Caco-2 (cell line): ENCODE measurements at regions not wholly inside any gene's neighbourhood (a gene's known extent, or its start where the extent isn't known, plus 50 kb on each side); places are given as distances from the start of the nearest gene placed in this dataset.

Source experiments
- BruUV-seq: library from RNA; stranded (reverse); fragments of 400-500 nt; replicated peaks from 2 replicates; lab custom pipeline; 2021; lab: Mats Ljungman, UMichigan
- CTCF ChIA-PET: fragments of 300-600 bp; sonication (Branson Sonifier 250); formaldehyde crosslinking; loops from one replicate; lab custom pipeline; 2022; ENCODE audit warnings: antibody characterized with exemption; lab: Charles Lee
- POLR2A ChIA-PET: fragments of 300-600 bp; sonication (Branson Sonifier 250); formaldehyde crosslinking; loops from one replicate; lab custom pipeline; 2022; ENCODE audit warnings: antibody characterized with exemption; lab: Charles Lee
- DNase-seq, 2 experiments: peaks; one replicate each; pipeline versions ENCODE4 v3.0.0 to v3.0.0-alpha.2; 2020 to 2022
- H3K27me3 ChIP-seq: replicated peaks from 2 replicates; pipeline ENCODE4 v1.6.0; 2011; ENCODE audit warnings: low read length; ENCODE audit not compliant: control insufficient read depth, insufficient read depth
- H3K36me3 ChIP-seq: 2 replicates; pipeline ENCODE4 v1.5.1; 2011; ENCODE audit warnings: low read length; ENCODE audit not compliant: control insufficient read depth, insufficient read depth
- H3K4me1 ChIP-seq: fragments of 250-450 bp; sonication (Bioruptor Pico); 2 replicates; pipeline ENCODE4 v1.5.1; 2020; ENCODE audit warnings: mild to moderate bottlenecking
- H3K4me3 ChIP-seq: 2 replicates; pipeline ENCODE4 v1.5.1; 2011; ENCODE audit warnings: low read depth, mild to moderate bottlenecking, control low read depth, low read length
- H3K9me3 ChIP-seq: fragments of 250-450 bp; sonication (Bioruptor Pico); 2 replicates; pipeline ENCODE4 v1.5.1; 2020; ENCODE audit warnings: mild to moderate bottlenecking, moderate library complexity
- H3K27ac Mint-ChIP-seq: one replicate; pipeline ENCODE4 v1.8.0; 2022; ENCODE audit warnings: mixed read lengths; ENCODE audit not compliant: unreplicated experiment
- H3K27me3 Mint-ChIP-seq: one replicate; pipeline ENCODE4 v1.8.0; 2022; ENCODE audit warnings: mixed read lengths; ENCODE audit not compliant: insufficient read depth, unreplicated experiment
- H3K36me3 Mint-ChIP-seq: one replicate; pipeline ENCODE4 v1.8.0; 2022; ENCODE audit warnings: mild to moderate bottlenecking, mixed read lengths; ENCODE audit not compliant: insufficient read depth, unreplicated experiment
- H3K4me1 Mint-ChIP-seq: one replicate; pipeline ENCODE4 v1.8.0; 2022; ENCODE audit warnings: low read depth, mixed read lengths; ENCODE audit not compliant: unreplicated experiment
- H3K4me3 Mint-ChIP-seq: one replicate; pipeline ENCODE4 v1.8.0; 2022; ENCODE audit warnings: mild to moderate bottlenecking, moderate library complexity, mixed read lengths; ENCODE audit not compliant: unreplicated experiment
- H3K9me3 Mint-ChIP-seq: one replicate; pipeline ENCODE4 v1.8.0; 2022; ENCODE audit warnings: mixed read lengths; ENCODE audit not compliant: unreplicated experiment
- CTCF ChIP-seq, 2 experiments: fragments of 200-600 bp in 1 of 2; IDR thresholded peaks; 1 replicate in 1 of 2; 2 replicates in 1 of 2; pipeline versions ENCODE4 v1.5.1 to v1.8.0; 2011 to 2022; ENCODE audit warnings: antibody characterized with exemption in 1 of 2, control low read depth in 1 of 2, inconsistent platforms in 1 of 2, low read depth in 1 of 2, low read length in 1 of 2, mild to moderate bottlenecking in 1 of 2, moderate library complexity in 1 of 2; ENCODE audit not compliant: insufficient read depth in 1 of 2, severe bottlenecking in 1 of 2, unreplicated experiment in 1 of 2
- intact Hi-C: fragments of 100-400 bp; cut with micrococcal nuclease; formaldehyde crosslinking; loops from one replicate; pipeline ENCODE4 v1.10.0; 2022; ENCODE audit not compliant: unreplicated experiment

GRCh38 chr22:49168219-49168813 is 659.4 kb downstream of the BRD1 start:
- H3K4me3 Mint-ChIP-seq = no peak overlapping the region
- H3K4me1 Mint-ChIP-seq = no peaks in the 10 kb centered on the region
- H3K27me3 Mint-ChIP-seq = peaks cover 7% of the 10 kb centered on the region
- Histone ChIP-seq H3K4me3 (no peak overlapping the region), H3K27me3 (no peaks in the 10 kb centered on the region), H3K4me1 (no peaks in the 10 kb centered on the region), H3K36me3 (no peaks in the 10 kb centered on the region), H3K9me3 (no peaks in the 10 kb centered on the region)
- ChIA-PET CTCF (no interaction called here), POLR2A (no interaction called here)
- no peak for TF ChIP-seq CTCF (IDR thresholded peaks at IDR 0.05; ENCODE audit: insufficient read depth in 1 of 2, low read depth in 1 of 2, low read length in 1 of 2, severe bottlenecking in 1 of 2, unreplicated experiment in 1 of 2)
- no peak for DNase-seq
- no peaks in the 10 kb centered on the region for H3K36me3 Mint-ChIP-seq
- no peak overlapping the region for H3K27ac Mint-ChIP-seq
- intact Hi-C loops = no loop called here
- no TSS peak for BruUV-seq
- no peaks in the 10 kb centered on the region for H3K9me3 Mint-ChIP-seq

GRCh38 chr22:49166746-49167145 is 660.9 kb downstream of the BRD1 start:
- no peaks in the 10 kb centered on the region for H3K36me3 Mint-ChIP-seq
- BruUV-seq = no TSS peak
- H3K27me3 Mint-ChIP-seq = peaks cover 11% of the 10 kb centered on the region
- no peak overlapping the region for H3K4me3 ChIP-seq
- no peak overlapping the region for H3K27ac Mint-ChIP-seq
- H3K4me3 Mint-ChIP-seq = no peak overlapping the region
- POLR2A ChIA-PET = no interaction called here
- no peak for TF ChIP-seq CTCF (IDR thresholded peaks at IDR 0.05; ENCODE audit: insufficient read depth in 1 of 2, low read depth in 1 of 2, low read length in 1 of 2, severe bottlenecking in 1 of 2, unreplicated experiment in 1 of 2)
- no peaks in the 10 kb centered on the region for H3K9me3 ChIP-seq
- no peaks in the 10 kb centered on the region for H3K4me1 Mint-ChIP-seq
- no peaks in the 10 kb centered on the region for H3K27me3 ChIP-seq
- CTCF ChIA-PET = no interaction called here
- no peak for DNase-seq
- intact Hi-C loops = no loop called here
- no peaks in the 10 kb centered on the region for H3K4me1 ChIP-seq
- H3K9me3 Mint-ChIP-seq = no peaks in the 10 kb centered on the region
- H3K36me3 ChIP-seq = no peaks in the 10 kb centered on the region

GRCh38 chr22:49166211-49166610 is 661.5 kb downstream of the BRD1 start:
- no peaks in the 10 kb centered on the region for H3K4me1 Mint-ChIP-seq
- POLR2A ChIA-PET = no interaction called here
- H3K36me3 Mint-ChIP-seq = no peaks in the 10 kb centered on the region
- H3K4me3 ChIP-seq = no peak overlapping the region
- no peaks in the 10 kb centered on the region for H3K36me3 ChIP-seq
- H3K27me3 Mint-ChIP-seq = peaks cover 11% of the 10 kb centered on the region
- intact Hi-C loops = no loop called here
- TF ChIP-seq CTCF (IDR thresholded peaks at IDR 0.05; ENCODE audit: insufficient read depth in 1 of 2, low read depth in 1 of 2, low read length in 1 of 2, severe bottlenecking in 1 of 2, unreplicated experiment in 1 of 2) = no peak
- H3K4me3 Mint-ChIP-seq = no peak overlapping the region
- no peak overlapping the region for H3K27ac Mint-ChIP-seq
- no peaks in the 10 kb centered on the region for H3K4me1 ChIP-seq
- DNase-seq = no peak
- CTCF ChIA-PET = no interaction called here
- H3K9me3 ChIP-seq = no peaks in the 10 kb centered on the region
- no peaks in the 10 kb centered on the region for H3K9me3 Mint-ChIP-seq
- BruUV-seq = no TSS peak
- no peaks in the 10 kb centered on the region for H3K27me3 ChIP-seq
